ENCODE measurements at regions not wholly inside any gene's neighbourhood (a gene's known extent, or its start where the extent isn't known, plus 50 kb on each side); places are given as distances from the start of the nearest gene placed in this dataset.

GRCh38 chr6:82690283-82690682 lies 326.7 kb downstream of the TPBG start:
- RAD21 ChIA-PET (ENCODE audit: low non-redundant PET in 1 of 2, low total read pairs in 2 of 2, uncharacterized antibody in 2 of 2, unreplicated experiment in 2 of 2), result no interaction called here
- H3K4me2 ChIP-seq (ENCODE audit: low read length), result no peak overlapping the region
- BruUV-seq (replicated peaks), result no TSS peak
- H3K27ac ChIP-seq (ENCODE audit: low read depth, low read length), result no peak overlapping the region
- no peaks in the 10 kb centered on the region for H3K79me2 ChIP-seq (ENCODE audit: insufficient read depth, low read length)
- no peak for DNase-seq (ENCODE audit: low read depth, low spot score)
- intact Hi-C loops (cut with micrococcal nuclease), result no loop called here
- no peak overlapping the region for H3K9ac ChIP-seq (ENCODE audit: low read length)
- H3K4me3 ChIP-seq (replicated peaks in 1 of 2; ENCODE audit: low read depth in 1 of 2, low read length in 2 of 2), result no peak overlapping the region
- H3K9me3 ChIP-seq (ENCODE audit: control insufficient read depth in 1 of 2, insufficient read depth in 1 of 2, low read depth in 1 of 2, low read length in 2 of 2), result no peaks in the 10 kb centered on the region
- no peaks in the 10 kb centered on the region for H3K9me2 ChIP-seq (ENCODE audit: insufficient read depth)
- ATAC-seq, result no peak
- CTCF ChIA-PET, result no interaction called here
- POLR2A ChIA-PET, result no interaction called here
- TF ChIP-seq YY1 (IDR thresholded peaks at IDR 0.05; ENCODE audit: extremely low read depth, insufficient replicate concordance, low read depth, low read length) (no peak), ZBTB33 (IDR thresholded peaks at IDR 0.05; ENCODE audit: extremely low read depth, insufficient replicate concordance, low read length) (no peak), ATF3 (IDR thresholded peaks at IDR 0.05) (no peak), ZFX (IDR thresholded peaks at IDR 0.05) (no peak), SP1 (IDR thresholded peaks at IDR 0.05; ENCODE audit: low read depth) (no peak), RAD21 (IDR thresholded peaks at IDR 0.05; ENCODE audit: low read depth) (no peak), EZH2phosphoT487 (IDR thresholded peaks at IDR 0.05; ENCODE audit: borderline replicate concordance) (no peak), ZNF274 (IDR thresholded peaks at IDR 0.05; ENCODE audit: low read depth, low read length) (no peak), TCF7L2 (IDR thresholded peaks at IDR 0.05; ENCODE audit: borderline replicate concordance, extremely low read depth, insufficient read depth, insufficient read length) (no peak), ELF1 (IDR thresholded peaks at IDR 0.05; ENCODE audit: borderline replicate concordance, low read depth) (no peak), JUND (IDR thresholded peaks at IDR 0.05) (no peak), EZH2 (IDR thresholded peaks at IDR 0.05) (no peak), REST (IDR thresholded peaks at IDR 0.05; ENCODE audit: low read depth) (no peak)
- H4K20me1 ChIP-seq (ENCODE audit: insufficient read depth), result no peaks in the 10 kb centered on the region
- no peak overlapping the region for H2AFZ ChIP-seq (ENCODE audit: low read depth, low read length, poor library complexity, severe bottlenecking)
- no peaks in the 10 kb centered on the region for H3K4me1 ChIP-seq (ENCODE audit: control insufficient read depth in 1 of 2, insufficient read depth in 2 of 2, low read length in 2 of 2)
- H3K36me3 ChIP-seq (ENCODE audit: control insufficient read depth in 1 of 2, insufficient read depth in 2 of 2, low read length in 2 of 2), result no peaks in the 10 kb centered on the region
- H3K27me3 ChIP-seq (ENCODE audit: insufficient read depth, low read length), result no peaks in the 10 kb centered on the region
